ENCODE measurements at regions not wholly inside any gene's neighbourhood (a gene's known extent, or its start where the extent isn't known, plus 50 kb on each side); places are given as distances from the start of the nearest gene placed in this dataset.
"Not testable (repeated sequence)": the region's sequence is repeated elsewhere in the genome, so short reads cannot be mapped to it uniquely, and the experiment has no call there.

GRCh38 chr20:47447350-47448296 lies 54.1 kb upstream of the NCOA3 start:
- H3K4me3 Mint-ChIP-seq; H3K27ac ChIP-seq (ENCODE audit: low read depth, low read length); H3K27me3 ChIP-seq (ENCODE audit: insufficient read depth, low read length, poor library complexity, severe bottlenecking); H3K4me1 ChIP-seq (ENCODE audit: insufficient read depth, low read length); DNase-seq; H3K9me3 Mint-ChIP-seq; H3K9me3 ChIP-seq (ENCODE audit: low read length); CTCF ChIA-PET; H3K36me3 Mint-ChIP-seq; H3K36me3 ChIP-seq (ENCODE audit: insufficient read depth, low read length); H3K4me3 ChIP-seq (ENCODE audit: low read length); POLR2A ChIA-PET; H3K4me1 Mint-ChIP-seq; H3K27me3 Mint-ChIP-seq: not testable (repeated sequence)
- peak overlapping the region in 1 of 8 donors; percentile 85 for H3K27ac Mint-ChIP-seq

- no peaks in the 10 kb centered on the region for H3K36me3 Mint-ChIP-seq
- ChIA-PET CTCF (no interaction called here), POLR2A (no interaction called here)
These were observed 53.3 kb upstream of the NCOA3 start for GRCh38 chr20:47448429-47448828.

GRCh38 chr20:47451602-47451904 lies 50.1 kb upstream of the NCOA3 start:
- no peak overlapping the region for H3K27ac Mint-ChIP-seq
- H3K27me3 ChIP-seq (ENCODE audit: insufficient read depth, low read length, poor library complexity, severe bottlenecking): no peaks in the 10 kb centered on the region
- no peaks in the 10 kb centered on the region for H3K9me3 ChIP-seq (ENCODE audit: low read length)
- H3K4me1 Mint-ChIP-seq: peaks cover 2 to 4% (median 4%) of the 10 kb centered on the region in 3 donors
- DNase-seq: no peak
- ChIA-PET CTCF (no interaction called here), POLR2A (no interaction called here)
- no peak overlapping the region for H3K27ac ChIP-seq (ENCODE audit: low read depth, low read length)
- no peaks in the 10 kb centered on the region for H3K9me3 Mint-ChIP-seq
- peaks cover 0 to 2% of the 10 kb centered on the region in 2 donors for H3K27me3 Mint-ChIP-seq
- no peaks in the 10 kb centered on the region for H3K36me3 ChIP-seq (ENCODE audit: insufficient read depth, low read length)
- H3K4me1 ChIP-seq (ENCODE audit: insufficient read depth, low read length): no peaks in the 10 kb centered on the region
- no peaks in the 10 kb centered on the region for H3K36me3 Mint-ChIP-seq
- H3K4me3 ChIP-seq (ENCODE audit: low read length): no peak overlapping the region
- no peak overlapping the region for H3K4me3 Mint-ChIP-seq

More at GRCh38 chr20:47448429-47448828, 53.3 kb upstream of the NCOA3 start:
- Histone ChIP-seq H3K36me3 (ENCODE audit: insufficient read depth, low read length) (no peaks in the 10 kb centered on the region), H3K27ac (ENCODE audit: low read depth, low read length) (no peak overlapping the region), H3K9me3 (ENCODE audit: low read length) (no peaks in the 10 kb centered on the region), H3K4me3 (ENCODE audit: low read length) (no peak overlapping the region), H3K27me3 (ENCODE audit: insufficient read depth, low read length, poor library complexity, severe bottlenecking) (no peaks in the 10 kb centered on the region), H3K4me1 (ENCODE audit: insufficient read depth, low read length) (no peaks in the 10 kb centered on the region)
- peaks cover 1 to 4% (median 2%) of the 10 kb centered on the region in 3 donors for H3K4me1 Mint-ChIP-seq
- no peak overlapping the region for H3K27ac Mint-ChIP-seq
- no peaks in the 10 kb centered on the region for H3K9me3 Mint-ChIP-seq
- H3K4me3 Mint-ChIP-seq: no peak overlapping the region
- no peak for DNase-seq
- no peaks in the 10 kb centered on the region for H3K27me3 Mint-ChIP-seq

All from CD8-positive, alpha-beta memory T cell (primary cell).